Occipital lobe (tissue), 2 donors: ENCODE measurements at regions not wholly inside any gene's neighbourhood (a gene's known extent, or its start where the extent isn't known, plus 50 kb on each side); places are given as distances from the start of the nearest gene placed in this dataset.

ENCODE experiments used
- DNase-seq: peaks from one replicate; lab custom pipeline; 2025; lab: John Stamatoyannopoulos, UW
- small RNA-seq: library from RNA; depleted of rRNA; stranded (forward); fragments of <200 nt; gene quantifications from one replicate; pipeline ENCODE3, GENCODE V24; 2014

DNA sequence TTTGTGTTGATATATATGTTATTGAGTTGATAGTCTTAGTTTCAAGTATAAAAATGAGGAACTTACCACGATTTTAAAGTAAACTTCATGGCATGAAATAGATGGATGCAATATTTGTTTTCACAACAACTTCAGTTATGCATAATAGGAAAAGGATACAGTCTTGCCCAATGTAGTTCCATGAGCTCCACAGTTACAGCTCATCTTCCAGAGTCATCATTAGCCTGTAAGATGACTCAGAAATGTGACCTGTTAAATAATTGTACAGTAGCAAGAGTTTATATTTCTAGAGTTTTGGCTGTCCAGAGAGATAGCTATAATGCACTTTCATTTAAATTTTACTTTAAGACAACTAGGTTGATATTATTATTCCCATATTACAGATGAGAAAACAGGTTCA lies 80.9 kb upstream of the ARHGAP28 start:
- DNase-seq: no peak

DNA sequence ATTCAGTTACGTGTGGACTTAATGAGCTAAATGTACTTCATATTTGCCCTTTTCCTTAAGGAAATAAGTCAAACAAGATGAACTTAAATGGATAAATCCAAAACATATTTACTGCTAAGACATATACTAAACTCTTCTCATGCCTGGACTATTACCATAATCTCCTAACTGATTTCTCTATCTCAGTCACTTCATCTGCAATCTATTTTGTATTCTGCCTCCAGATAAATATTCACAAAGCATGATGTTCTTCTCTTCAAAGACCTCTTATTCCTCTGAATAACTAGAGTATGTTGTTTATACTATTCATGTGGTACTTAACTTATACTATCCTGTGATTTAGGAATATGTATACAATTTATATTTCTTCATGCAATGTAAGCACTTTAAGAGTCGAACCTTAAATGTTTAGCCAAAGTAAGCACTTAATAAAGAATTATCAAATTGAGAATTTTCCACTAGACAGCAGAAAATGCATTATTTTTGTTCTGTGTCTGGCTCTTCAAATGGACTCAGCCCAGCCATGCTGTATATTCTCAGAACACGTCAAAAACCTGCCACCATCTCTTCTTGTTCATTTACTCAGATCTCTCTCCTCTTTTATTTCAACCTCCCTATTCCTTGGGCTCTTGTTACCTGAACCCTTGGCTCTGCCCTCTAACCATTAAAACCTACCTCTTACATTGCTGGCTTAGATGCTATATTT lies 79.9 kb upstream of the ARHGAP28 start:
- DNase-seq: no peak

DNA sequence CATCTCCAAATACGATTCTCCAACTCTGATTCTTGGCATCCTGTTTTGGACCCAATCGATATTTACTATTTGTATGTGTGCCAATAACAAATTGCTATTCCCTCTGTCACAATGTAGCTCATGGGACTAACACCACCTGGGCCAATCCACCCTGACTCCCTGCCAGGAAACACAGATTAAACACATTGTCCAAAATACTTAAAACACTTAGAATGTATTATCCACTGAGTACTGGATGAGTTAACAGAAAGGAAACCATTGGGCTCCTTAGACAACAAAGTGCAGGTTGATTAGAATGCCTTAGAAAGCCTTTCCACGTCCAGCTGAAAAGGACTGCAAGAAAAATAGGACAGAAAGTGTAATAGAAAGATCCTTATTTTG lies 79.4 kb upstream of the ARHGAP28 start:
- DNase-seq: no peak

DNA sequence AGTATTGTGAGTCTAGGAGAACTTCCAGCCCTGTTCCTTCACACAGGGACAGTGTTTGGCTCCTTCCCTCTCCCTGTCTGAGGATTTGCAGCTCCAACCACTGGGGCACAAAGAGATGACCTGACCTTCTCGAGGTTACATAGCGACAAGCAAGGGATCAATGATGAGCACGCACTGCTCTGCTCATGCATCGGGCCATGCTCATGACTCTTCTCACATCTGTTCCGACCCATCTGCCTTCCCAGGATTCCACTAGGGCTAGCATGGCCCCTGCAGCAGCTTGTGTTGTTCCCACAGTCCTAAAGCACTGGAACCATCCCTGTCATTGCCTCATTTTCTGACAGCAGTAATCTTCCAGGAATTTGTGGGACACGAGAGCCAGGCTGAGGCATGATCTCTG lies 78.8 kb upstream of the ARHGAP28 start:
- DNase-seq: no peak

DNA sequence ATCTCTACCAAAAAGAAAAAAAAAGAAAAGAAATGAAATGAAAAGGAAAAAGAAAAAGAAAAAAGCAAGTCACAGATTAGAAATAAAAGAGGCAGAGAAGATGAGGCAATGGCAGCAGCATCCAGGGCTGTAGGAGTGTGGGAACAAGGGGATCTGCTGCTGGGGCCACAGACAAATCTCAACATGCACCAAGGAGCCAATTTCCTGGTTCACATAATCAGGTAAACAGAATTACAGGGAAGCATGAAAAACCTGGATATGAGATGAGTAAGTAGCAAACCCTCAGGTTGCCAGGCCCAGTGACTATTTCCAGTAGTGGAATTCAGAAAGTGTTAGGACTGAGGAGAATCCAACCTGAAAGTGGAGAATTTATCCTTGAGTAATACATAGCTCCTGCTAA lies 77.4 kb upstream of the ARHGAP28 start:
- no peak for DNase-seq

DNA sequence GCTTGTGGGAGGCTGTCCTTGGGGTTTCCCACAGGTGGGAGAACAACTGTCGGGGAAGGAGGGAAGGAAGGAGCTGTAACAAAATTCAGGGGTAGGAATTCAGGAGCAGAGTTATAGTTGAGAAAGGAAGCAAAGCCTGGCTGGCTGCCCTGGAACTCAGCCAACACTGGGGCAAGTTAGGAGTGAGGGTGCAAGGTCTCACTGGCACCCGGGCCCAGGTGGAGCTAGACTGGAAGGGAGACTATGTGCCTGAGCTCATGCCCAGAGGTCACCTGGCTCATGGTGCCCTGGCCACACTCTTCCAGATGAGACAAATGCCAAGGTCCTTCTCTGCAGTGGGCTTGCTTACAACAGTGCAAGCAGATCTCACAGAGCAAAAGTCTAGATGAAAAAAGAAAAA lies 75.6 kb upstream of the ARHGAP28 start:
- no peak for DNase-seq

DNA sequence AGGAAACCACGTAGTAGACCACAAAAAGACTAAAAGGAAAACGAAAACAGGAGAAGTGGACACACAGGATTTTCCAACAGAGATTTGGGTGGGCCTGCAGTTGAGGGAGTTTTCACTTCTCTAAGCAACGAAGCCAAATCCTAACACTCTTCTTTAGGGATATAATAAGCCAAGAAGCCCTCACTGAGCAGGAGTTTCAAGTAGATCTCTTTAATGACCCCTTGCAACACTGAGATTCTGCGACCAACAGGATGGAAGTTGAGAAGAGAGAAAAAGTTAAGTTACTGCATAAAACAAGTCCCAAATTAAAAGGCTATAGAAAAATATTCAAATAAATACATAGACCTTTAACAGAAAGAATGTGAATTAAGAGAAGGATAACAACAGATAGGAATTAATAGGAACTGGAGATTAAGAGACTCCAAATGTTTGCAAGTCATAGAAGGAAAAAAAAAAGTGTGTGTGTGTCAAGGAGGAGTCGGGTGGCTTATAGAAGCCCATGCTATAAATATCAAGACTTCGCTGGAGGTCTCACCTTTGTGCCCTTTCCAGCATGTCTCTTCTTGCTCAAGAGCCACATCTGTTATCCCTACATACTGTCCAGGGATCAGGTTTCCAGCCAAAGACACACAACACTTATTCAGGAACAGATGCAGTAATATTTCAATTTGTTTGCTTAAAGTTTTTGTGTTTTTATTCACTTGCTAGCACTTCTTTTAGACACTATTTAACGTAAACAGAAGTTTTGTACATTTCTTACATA lies 69.4 kb upstream of the ARHGAP28 start:
- no peak for DNase-seq

DNA sequence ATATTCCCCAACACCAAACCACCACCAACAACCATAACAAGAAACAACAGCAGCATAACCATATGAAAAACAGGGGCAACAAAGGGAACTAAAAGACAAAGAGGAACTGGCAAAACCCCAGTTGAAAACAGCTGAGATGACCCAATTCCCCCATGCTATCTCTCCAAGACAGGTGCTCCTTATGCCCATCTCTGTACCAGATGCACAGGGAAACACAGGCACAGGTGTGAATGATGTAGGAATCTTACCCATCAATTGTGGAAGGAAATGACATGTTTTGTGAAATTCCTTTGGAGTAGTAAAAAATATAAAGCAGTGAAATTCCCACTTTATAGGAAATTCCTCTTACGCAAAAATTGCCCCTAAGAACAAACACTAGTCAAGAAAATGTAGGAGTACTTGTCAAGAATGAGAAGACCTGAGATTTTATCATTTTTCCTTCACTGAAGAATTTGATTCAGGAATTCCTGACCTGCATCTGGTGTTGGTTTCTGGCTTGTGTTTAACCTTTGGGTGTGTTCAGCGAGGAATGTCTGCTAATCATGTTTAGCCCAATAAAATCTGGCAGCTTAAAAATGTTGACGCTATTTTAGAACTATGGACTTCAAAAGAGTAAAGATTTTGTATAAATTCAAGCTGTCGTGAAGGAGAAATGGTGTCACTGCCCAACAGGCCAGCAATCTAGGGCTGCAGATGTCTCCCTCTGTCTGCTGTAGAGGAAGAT lies 67.7 kb upstream of the ARHGAP28 start:
- no peak for DNase-seq

DNA sequence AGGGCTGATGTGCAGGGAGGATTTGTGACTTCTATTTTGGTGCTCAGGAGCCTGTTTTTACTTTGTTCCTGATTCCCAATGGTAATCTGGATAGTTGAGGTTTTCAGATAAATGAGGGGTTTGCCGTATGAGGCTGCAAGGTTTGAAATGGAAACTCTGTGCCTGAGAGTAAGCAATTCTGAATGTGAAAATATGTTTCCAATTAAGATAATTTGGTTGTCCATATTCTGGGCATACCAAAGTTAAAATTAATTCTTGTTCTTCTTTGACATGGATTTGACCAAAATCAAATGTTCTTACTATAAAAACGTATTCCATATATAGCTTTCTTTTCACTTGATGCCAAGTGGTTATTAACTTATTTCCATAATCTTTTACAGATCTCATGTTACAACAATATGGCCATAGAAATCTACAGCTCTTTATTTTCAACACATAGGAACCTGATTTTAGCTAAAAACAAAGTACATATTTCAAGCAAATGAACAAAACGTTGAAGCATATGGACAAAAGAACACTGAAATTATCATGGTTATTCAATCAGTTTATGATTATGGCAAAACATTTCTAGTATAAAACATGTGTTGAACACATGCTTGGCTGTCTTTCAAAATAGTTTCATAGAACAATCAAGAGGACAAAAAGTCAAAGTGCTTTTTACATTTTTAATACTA lies 63.4 kb upstream of the ARHGAP28 start:
- DNase-seq: no peak

DNA sequence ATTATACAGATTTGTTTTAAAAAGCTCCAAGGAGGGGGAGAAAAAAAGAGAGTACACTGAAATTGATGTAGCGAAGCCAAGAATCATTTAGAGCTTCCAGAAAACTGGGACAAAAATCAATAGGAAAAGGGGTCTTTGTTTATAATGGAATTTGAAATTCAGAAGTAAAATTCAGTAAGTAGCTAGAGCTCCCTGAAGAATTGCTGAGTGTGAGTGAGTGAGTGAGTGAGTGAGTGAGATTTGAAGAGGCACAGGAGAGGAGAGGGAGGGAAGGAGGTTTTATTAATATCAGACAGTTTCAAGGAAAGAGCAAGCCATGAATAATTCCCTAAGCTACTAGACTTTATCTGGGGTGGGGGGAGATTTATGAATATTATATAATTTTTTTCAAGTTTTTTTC lies 60.7 kb upstream of the ARHGAP28 start:
- no peak for DNase-seq

DNA sequence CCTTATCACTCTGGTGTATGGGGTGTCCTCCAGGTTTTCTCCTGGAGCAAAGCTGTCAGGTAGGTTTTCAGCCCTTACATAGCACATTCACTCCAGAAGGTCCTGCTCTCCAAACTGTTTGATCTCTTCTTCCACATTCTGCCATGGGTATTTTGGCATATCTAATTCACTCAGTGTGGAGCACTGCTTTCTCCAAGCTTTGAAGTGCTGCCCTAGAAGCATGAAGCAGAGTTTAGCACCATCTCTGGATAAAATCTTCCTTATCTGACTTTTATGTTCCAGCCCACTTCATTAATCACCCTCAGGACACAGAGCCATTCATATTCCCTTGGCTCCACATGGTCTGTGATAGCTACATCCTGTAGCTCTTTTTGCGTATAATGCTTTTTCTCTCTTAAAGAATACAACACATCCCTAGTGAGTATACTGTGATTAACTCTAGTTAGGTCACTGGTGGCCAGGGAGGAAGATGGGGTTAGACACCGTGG lies 56.7 kb upstream of the ARHGAP28 start:
- no peak for DNase-seq

DNA sequence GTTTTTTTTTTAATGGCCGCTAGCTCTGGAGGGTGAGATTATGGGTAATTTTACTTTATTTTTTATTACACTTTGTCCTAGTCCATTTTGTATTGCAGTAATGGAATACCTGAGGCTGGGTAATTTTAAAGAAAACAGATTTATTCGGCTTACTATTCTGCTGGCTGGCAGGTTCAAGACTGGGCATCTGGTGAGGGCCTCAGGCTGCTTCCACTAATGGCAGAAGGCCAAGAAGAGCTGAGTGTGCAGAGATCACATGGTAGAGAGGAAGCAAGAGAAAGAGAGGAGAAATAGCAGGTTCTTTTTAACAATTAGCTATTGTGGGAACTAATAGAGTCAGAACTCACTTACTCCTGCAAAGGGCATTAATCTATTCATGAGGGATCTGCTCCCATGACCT lies 52.4 kb upstream of the ARHGAP28 start:
- no peak for DNase-seq

DNA sequence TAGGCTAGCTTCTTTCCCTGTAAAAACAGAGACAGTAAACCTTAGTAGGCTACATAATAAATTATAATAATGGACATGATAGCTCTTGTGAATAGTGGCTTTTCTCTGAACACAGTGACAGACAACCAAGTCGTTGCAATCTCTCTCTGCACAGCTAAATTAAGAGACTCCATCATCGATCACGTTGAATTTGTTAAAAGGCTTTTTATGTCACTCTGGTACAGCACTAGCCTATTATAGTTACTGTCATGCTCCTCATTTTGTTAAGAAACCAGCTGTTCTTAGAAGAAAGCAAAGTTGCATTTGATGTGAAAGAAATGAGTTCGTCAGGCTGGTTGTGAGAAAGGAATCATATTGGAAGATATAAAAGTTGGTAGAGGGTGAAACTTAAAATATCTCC lies 50.3 kb upstream of the ARHGAP28 start:
- DNase-seq: no peak

Small RNAs in the stretch of these regions (small RNA-seq; reads per million reads assigned to genes)
- 0.09 reads per million for gene RN7SL282P
